SJSA1 (cell line): ENCODE measurements at regions not wholly inside any gene's neighbourhood (a gene's known extent, or its start where the extent isn't known, plus 50 kb on each side); places are given as distances from the start of the nearest gene placed in this dataset.

Experiments used
- DNase-seq, 2 experiments: peaks; one replicate each; pipeline ENCODE4 v3.0.0-alpha.2; 2015 to 2020; ENCODE audit warnings: low spot score in 2 of 2, low read depth in 1 of 2
- H3K27ac ChIP-seq: fragments of 250-450 bp; sonication (Bioruptor Pico); 2 replicates; pipeline ENCODE4 v1.5.1; 2020; ENCODE audit warnings: mild to moderate bottlenecking, moderate library complexity
- H3K27me3 ChIP-seq: fragments of 250-450 bp; sonication (Bioruptor Pico); replicated peaks from 2 replicates; pipeline ENCODE4 v1.5.1; 2020; ENCODE audit warnings: mild to moderate bottlenecking, moderate library complexity
- H3K36me3 ChIP-seq: fragments of 250-450 bp; sonication (Bioruptor Pico); 2 replicates; pipeline ENCODE4 v1.5.1; 2020; ENCODE audit warnings: mild to moderate bottlenecking
- H3K4me1 ChIP-seq: fragments of 250-450 bp; sonication (Bioruptor Pico); replicated peaks from 2 replicates; pipeline ENCODE4 v1.6.1; 2021; ENCODE audit warnings: mild to moderate bottlenecking
- H3K4me3 ChIP-seq: fragments of 250-450 bp; sonication (Bioruptor Pico); 2 replicates; pipeline ENCODE4 v1.5.1; 2020; ENCODE audit warnings: mild to moderate bottlenecking
- H3K9me3 ChIP-seq: fragments of 250-450 bp; sonication (Bioruptor Pico); replicated peaks from 2 replicates; pipeline ENCODE4 v1.5.1; 2020; ENCODE audit warnings: mild to moderate bottlenecking

GRCh38 chr3:8187996-8188395 lies 313.6 kb upstream of the LMCD1 start:
- Histone ChIP-seq H3K9me3 (no peaks in the 10 kb centered on the region), H3K4me1 (no peaks in the 10 kb centered on the region), H3K4me3 (no peak overlapping the region), H3K27ac (no peak overlapping the region), H3K27me3 (no peaks in the 10 kb centered on the region), H3K36me3 (no peaks in the 10 kb centered on the region)
- DNase-seq: no peak

DNA sequence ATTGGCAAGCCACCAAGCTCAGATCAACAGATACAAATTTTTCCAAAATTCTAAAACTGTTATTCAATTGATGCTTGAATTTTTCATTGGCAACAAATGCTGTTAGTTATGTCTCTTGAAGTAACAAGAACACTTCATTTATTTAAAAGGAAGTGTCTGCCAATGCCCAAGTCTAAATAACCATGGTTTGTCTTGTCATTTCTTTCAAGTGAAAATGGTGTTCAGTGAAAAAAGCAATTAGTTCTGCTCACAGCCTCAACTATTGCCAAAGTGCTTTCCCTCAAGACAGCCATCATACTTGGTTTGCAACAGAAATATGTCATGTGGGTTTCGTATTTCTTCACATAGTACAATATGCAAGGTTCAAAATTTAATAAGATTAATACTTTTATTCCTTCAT lies 312.6 kb upstream of the LMCD1 start:
- DNase-seq: no peak
- Histone ChIP-seq H3K4me1 (no peaks in the 10 kb centered on the region), H3K27me3 (no peaks in the 10 kb centered on the region), H3K9me3 (no peaks in the 10 kb centered on the region), H3K36me3 (no peaks in the 10 kb centered on the region), H3K27ac (no peak overlapping the region), H3K4me3 (no peak overlapping the region)

GRCh38 chr3:8191406-8191805 lies 310.2 kb upstream of the LMCD1 start:
- no peaks in the 10 kb centered on the region for H3K9me3 ChIP-seq
- H3K27me3 ChIP-seq: no peaks in the 10 kb centered on the region
- H3K36me3 ChIP-seq: no peaks in the 10 kb centered on the region
- H3K27ac ChIP-seq: no peak overlapping the region
- no peak for DNase-seq
- H3K4me3 ChIP-seq: no peak overlapping the region
- no peaks in the 10 kb centered on the region for H3K4me1 ChIP-seq

- Histone ChIP-seq H3K27me3 (no peaks in the 10 kb centered on the region), H3K9me3 (no peaks in the 10 kb centered on the region), H3K36me3 (no peaks in the 10 kb centered on the region), H3K4me1 (no peaks in the 10 kb centered on the region), H3K27ac (no peak overlapping the region), H3K4me3 (no peak overlapping the region)
- DNase-seq: no peak
These were observed 304.2 kb upstream of the LMCD1 start for GRCh38 chr3:8197384-8197783.

DNA sequence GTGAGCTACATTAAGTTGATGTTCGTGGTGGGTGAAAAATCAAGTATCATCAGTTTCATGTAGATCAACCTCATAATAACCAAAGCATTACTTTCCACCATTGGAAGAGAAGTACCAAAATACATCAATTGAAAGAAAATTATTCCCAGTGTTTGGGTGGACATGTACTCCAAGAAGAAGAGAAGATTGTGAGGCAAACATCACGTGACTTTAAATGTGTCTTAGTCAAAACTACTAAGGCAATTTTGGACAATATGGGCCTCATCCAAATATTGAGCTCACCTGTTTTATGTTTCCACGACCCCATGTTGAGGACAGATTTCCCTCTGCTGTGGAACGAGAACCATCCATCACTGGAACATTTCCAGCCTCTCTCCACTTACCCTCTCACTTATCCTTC lies 303.0 kb upstream of the LMCD1 start:
- H3K9me3 ChIP-seq: no peaks in the 10 kb centered on the region
- H3K27ac ChIP-seq: no peak overlapping the region
- H3K36me3 ChIP-seq: no peaks in the 10 kb centered on the region
- H3K4me1 ChIP-seq: no peaks in the 10 kb centered on the region
- DNase-seq: no peak
- no peaks in the 10 kb centered on the region for H3K27me3 ChIP-seq
- no peak overlapping the region for H3K4me3 ChIP-seq

DNA sequence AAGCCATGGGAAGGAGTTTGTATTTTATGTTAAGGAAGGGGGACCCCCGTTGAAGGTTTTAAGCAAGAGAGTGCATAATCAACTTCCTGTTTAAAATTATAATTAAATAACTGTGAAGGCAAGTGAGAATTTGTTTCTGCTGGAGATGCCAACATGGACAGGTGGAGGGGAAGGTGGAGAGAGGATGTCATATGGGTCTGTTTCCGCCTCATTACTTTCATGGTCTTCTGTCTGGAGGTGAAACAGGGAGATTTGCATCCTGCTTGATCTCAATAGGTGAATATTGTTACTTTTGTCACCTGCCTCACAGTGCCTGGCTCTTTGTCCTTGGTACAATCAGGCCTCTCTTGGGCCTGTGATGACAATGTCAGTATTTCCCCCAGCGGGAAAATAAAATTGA lies 300.6 kb upstream of the LMCD1 start:
- DNase-seq: no peak
- Histone ChIP-seq H3K27me3 (no peaks in the 10 kb centered on the region), H3K4me1 (no peaks in the 10 kb centered on the region), H3K27ac (no peak overlapping the region), H3K36me3 (no peaks in the 10 kb centered on the region), H3K4me3 (no peak overlapping the region), H3K9me3 (no peaks in the 10 kb centered on the region)

DNA sequence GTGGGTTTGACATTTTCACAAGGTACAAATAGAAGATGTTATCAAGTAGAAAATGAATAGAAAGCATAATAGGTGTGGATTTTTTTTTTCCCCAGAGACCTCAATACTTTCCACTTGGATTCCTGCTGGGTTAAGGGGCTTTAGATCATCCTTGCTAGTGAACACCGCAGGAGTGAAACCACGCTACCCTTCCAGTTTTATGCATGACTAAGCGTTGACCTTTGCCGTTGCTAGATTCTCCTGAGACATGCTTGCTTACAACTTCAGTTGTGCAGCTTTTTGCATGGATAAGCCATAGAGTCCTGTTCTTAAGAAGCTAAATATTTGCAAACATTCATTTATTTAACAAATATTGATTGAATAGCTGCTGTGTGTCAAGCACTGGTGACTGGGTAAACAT lies 299.7 kb upstream of the LMCD1 start:
- Histone ChIP-seq H3K4me3 (no peak overlapping the region), H3K27me3 (no peaks in the 10 kb centered on the region), H3K27ac (no peak overlapping the region), H3K9me3 (no peaks in the 10 kb centered on the region), H3K36me3 (no peaks in the 10 kb centered on the region), H3K4me1 (no peaks in the 10 kb centered on the region)
- DNase-seq: no peak

DNA sequence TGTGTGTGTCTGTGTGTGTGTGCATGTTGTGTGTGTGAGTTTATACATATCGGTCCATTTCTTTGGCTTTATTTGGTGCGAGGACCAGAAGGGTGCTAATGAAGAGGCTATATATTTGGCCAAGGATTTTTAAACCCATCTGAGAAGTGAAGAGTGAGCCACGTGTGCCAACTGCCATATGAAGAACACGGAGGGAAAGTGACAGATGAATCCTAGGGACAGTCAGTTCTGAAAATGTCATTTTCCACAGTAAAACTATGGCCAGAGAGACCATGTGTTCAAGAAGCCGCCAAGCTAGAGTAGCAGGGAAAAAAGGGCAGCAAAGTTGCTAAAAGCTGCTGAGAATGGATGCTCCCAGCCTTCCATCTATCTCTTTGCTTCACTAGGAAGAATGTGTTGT lies 297.3 kb upstream of the LMCD1 start:
- H3K4me1 ChIP-seq: no peaks in the 10 kb centered on the region
- no peaks in the 10 kb centered on the region for H3K27me3 ChIP-seq
- no peaks in the 10 kb centered on the region for H3K9me3 ChIP-seq
- H3K27ac ChIP-seq: no peak overlapping the region
- DNase-seq: no peak
- no peaks in the 10 kb centered on the region for H3K36me3 ChIP-seq
- H3K4me3 ChIP-seq: no peak overlapping the region

DNA sequence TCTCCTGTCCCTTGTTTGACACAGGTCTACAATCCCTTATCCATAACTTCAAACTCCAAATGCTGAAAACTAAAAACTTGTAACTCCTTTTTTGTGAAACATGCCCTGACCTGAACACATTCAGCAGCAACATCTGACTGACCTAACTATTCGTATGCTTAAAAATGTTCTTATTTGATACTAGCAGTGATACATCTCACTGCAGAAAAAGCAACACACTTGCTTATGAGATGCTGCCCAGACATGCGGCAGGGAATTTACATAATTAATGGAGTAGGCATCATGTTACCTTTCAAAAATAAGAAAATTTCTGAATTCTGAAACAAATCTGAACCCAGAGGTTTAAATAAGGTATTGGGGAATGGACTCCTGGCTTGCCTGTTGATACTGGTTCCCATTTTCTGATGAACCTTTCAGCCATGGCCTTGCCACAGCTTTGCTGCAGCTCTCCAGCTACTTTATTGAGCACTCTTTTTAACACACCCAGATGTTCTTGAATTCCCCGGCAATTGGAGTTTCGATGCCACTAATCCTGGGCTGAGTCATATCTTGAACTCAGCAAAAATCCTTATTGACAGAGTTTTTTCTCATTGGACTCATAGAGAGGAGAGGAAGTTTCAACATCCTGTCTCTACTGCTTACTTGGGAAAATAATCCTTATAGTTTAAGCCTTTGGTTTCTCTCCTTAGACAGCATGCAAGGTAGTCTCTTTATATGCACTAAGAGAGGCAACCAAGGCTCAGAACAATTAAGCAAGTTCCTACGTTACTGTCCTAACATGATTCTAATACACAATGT lies 296.6 kb upstream of the LMCD1 start:
- H3K36me3 ChIP-seq: no peaks in the 10 kb centered on the region
- no peaks in the 10 kb centered on the region for H3K27me3 ChIP-seq
- DNase-seq: no peak
- no peaks in the 10 kb centered on the region for H3K4me1 ChIP-seq
- no peak overlapping the region for H3K4me3 ChIP-seq
- no peak overlapping the region for H3K27ac ChIP-seq
- no peaks in the 10 kb centered on the region for H3K9me3 ChIP-seq

DNA sequence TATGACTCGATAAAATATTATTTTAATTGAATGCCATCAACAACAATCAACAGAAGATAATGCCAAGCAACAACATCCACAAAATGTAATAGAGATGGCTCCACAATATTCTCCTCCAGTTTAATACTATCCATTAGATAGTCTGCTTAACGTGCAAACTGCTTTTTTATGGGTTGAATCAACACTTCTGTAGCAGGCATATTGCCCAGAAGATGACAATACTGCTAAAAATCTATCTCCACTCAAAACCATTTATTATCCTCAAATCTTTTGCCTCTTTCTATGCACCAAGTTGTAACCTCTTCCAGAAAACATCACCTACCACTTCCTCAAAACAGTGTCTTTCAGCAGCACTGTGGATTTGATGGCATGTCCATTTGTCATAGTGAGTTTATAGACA lies 295.7 kb upstream of the LMCD1 start:
- Histone ChIP-seq H3K36me3 (no peaks in the 10 kb centered on the region), H3K27me3 (no peaks in the 10 kb centered on the region), H3K4me1 (no peaks in the 10 kb centered on the region), H3K9me3 (no peaks in the 10 kb centered on the region), H3K4me3 (no peak overlapping the region), H3K27ac (no peak overlapping the region)
- DNase-seq: no peak

- H3K4me3 ChIP-seq: no peak overlapping the region
- H3K27me3 ChIP-seq: no peaks in the 10 kb centered on the region
- H3K9me3 ChIP-seq: no peaks in the 10 kb centered on the region
- no peaks in the 10 kb centered on the region for H3K4me1 ChIP-seq
- no peak for DNase-seq
- no peak overlapping the region for H3K27ac ChIP-seq
- no peaks in the 10 kb centered on the region for H3K36me3 ChIP-seq
These were observed 294.5 kb upstream of the LMCD1 start for GRCh38 chr3:8206971-8207617.

DNA sequence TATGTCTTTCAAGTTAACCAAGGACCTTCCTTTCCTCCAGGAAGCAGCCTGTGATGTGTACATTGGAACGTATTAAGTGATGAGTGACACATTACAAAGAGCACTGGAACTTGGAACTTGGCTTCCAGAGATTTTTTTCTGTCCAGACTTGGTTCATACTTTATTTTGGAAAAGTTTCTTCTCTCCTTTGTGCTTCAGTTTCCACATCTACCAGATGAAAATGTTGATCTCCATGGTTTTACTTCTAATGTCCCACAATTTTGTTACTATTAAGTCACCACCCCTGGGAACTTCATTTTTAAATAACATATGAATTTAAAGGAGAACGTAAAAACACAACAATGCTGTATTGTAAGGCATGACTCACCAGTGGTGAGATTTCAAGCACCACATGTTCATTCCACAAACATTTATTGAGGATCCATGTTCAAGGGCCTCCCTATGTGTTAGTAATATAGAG lies 290.7 kb upstream of the LMCD1 start:
- no peak overlapping the region for H3K4me3 ChIP-seq
- no peaks in the 10 kb centered on the region for H3K36me3 ChIP-seq
- no peaks in the 10 kb centered on the region for H3K27me3 ChIP-seq
- no peaks in the 10 kb centered on the region for H3K9me3 ChIP-seq
- DNase-seq: no peak
- H3K27ac ChIP-seq: no peak overlapping the region
- no peaks in the 10 kb centered on the region for H3K4me1 ChIP-seq

- Histone ChIP-seq H3K9me3 (no peaks in the 10 kb centered on the region), H3K4me3 (no peak overlapping the region), H3K4me1 (no peaks in the 10 kb centered on the region), H3K27me3 (no peaks in the 10 kb centered on the region), H3K27ac (no peak overlapping the region), H3K36me3 (no peaks in the 10 kb centered on the region)
- DNase-seq: no peak
These were observed 288.8 kb upstream of the LMCD1 start for GRCh38 chr3:8212794-8213193.

GRCh38 chr3:8213286-8213685 lies 288.3 kb upstream of the LMCD1 start:
- H3K4me3 ChIP-seq: no peak overlapping the region
- no peak overlapping the region for H3K27ac ChIP-seq
- no peaks in the 10 kb centered on the region for H3K27me3 ChIP-seq
- no peaks in the 10 kb centered on the region for H3K36me3 ChIP-seq
- no peaks in the 10 kb centered on the region for H3K4me1 ChIP-seq
- no peak for DNase-seq
- H3K9me3 ChIP-seq: no peaks in the 10 kb centered on the region
